Spleen (tissue), 11 donors: ENCODE measurements at regions not wholly inside any gene's neighbourhood (a gene's known extent, or its start where the extent isn't known, plus 50 kb on each side); places are given as distances from the start of the nearest gene placed in this dataset.

ENCODE experiments used
- DNase-seq: peaks from one replicate; pipeline ENCODE4 v3.0.0-alpha.2; 2020
- H3K27ac ChIP-seq, 8 donors: fragments of 200-600 bp; sonication (generic) in 7 of 8; 1 replicate in 4 of 8; 2 replicates in 4 of 8; pipeline versions ENCODE4 v1.5.0 to v1.8.0; 2016 to 2021; ENCODE audit warnings: inconsistent platforms in 4 of 8, mild to moderate bottlenecking in 4 of 8, moderate library complexity in 1 of 8
- H3K27me3 ChIP-seq, 7 donors: fragments of 200-600 bp; sonication (generic) in 6 of 7; replicated peaks in 1 of 7; 1 replicate in 4 of 7; 2 replicates in 3 of 7; pipeline versions ENCODE4 v1.5.0 to v1.8.0; 2016 to 2021; ENCODE audit warnings: inconsistent platforms in 3 of 7, mild to moderate bottlenecking in 1 of 7
- H3K36me3 ChIP-seq, 6 donors: fragments of 200-600 bp; sonication (generic) in 5 of 6; 1 replicate in 4 of 6; 2 replicates in 2 of 6; pipeline versions ENCODE4 v1.5.0 to v1.8.0; 2016 to 2021; ENCODE audit warnings: inconsistent platforms in 2 of 6
- H3K4me1 ChIP-seq, 6 donors: fragments of 200-600 bp; sonication (generic) in 5 of 6; 1 replicate in 3 of 6; 2 replicates in 3 of 6; pipeline versions ENCODE4 v1.5.0 to v1.8.0; 2016 to 2021; ENCODE audit warnings: inconsistent platforms in 3 of 6
- H3K4me3 ChIP-seq, 8 donors: fragments of 200-600 bp; sonication (generic) in 7 of 8; 1 replicate in 4 of 8; 2 replicates in 4 of 8; pipeline versions ENCODE4 v1.5.0 to v1.8.0; 2016 to 2021; ENCODE audit warnings: inconsistent platforms in 4 of 8, mild to moderate bottlenecking in 4 of 8, moderate library complexity in 2 of 8
- H3K9me3 ChIP-seq, 8 donors: fragments of 200-600 bp; sonication (generic) in 7 of 8; 1 replicate in 4 of 8; 2 replicates in 4 of 8; pipeline versions ENCODE4 v1.5.0 to v1.8.0; 2016 to 2021; ENCODE audit warnings: inconsistent platforms in 4 of 8
- POLR2A ChIP-seq, 3 donors: fragments of 450-650 bp; IDR thresholded peaks; one replicate each; pipeline ENCODE4 v1.5.1; 2017; ENCODE audit warnings: antibody characterized with exemption in 3 of 3, mild to moderate bottlenecking in 1 of 3
- POLR2AphosphoS5 ChIP-seq, 3 donors: sonication (generic); formaldehyde crosslinking; IDR thresholded peaks; one replicate each; pipeline ENCODE4 v1.5.1; 2017; ENCODE audit warnings: antibody characterized with exemption in 3 of 3
- WGBS, 5 donors: extraction: QIAGEN DNeasy Blood & Tissue Kit in 3 of 5; methylation state at CpG; one replicate each; pipeline versions ENCODE4 v1.1.5 to v1.1.7; 2013 to 2018; 5-methylcytosine and 5-hydroxymethylcytosine counted together
- intact Hi-C: fragments of 100-400 bp; cut with DNase I; formaldehyde crosslinking; loops from one replicate; pipeline ENCODE4 v1.15.0; 2023; ENCODE audit warnings: low total_unique reads
- TF ChIP-seq, protein P1 (sequence below), 11 experiments: fragments of 200-600 bp in 7 of 11; fragments of 450-650 bp in 4 of 11; sonication (generic) in 4 of 11; IDR thresholded peaks in 8 of 11; conservative IDR thresholded peaks in 3 of 11; 1 replicate in 7 of 11; 2 replicates in 4 of 11; pipeline versions ENCODE4 v1.4.0 to v1.8.0; 2016 to 2021; ENCODE audit warnings: antibody characterized with exemption in 11 of 11, inconsistent platforms in 4 of 11, mild to moderate bottlenecking in 1 of 11
- donor health status: healthy with polysubstance abuse.
- donor health status: DM: no; HTN: no; CAD: no; lungs with moderate emphysema.
- donor health status: DM: no; HTN: no; CAD: no.
- donor health status: Bipolar disorder and iron deficiency.
- donor health status: healthy.
- donor health status: DM: no; HTN: no; CAD: no.
- donor health status: DM: yes; HTN: yes; CAD: no.

DNA sequence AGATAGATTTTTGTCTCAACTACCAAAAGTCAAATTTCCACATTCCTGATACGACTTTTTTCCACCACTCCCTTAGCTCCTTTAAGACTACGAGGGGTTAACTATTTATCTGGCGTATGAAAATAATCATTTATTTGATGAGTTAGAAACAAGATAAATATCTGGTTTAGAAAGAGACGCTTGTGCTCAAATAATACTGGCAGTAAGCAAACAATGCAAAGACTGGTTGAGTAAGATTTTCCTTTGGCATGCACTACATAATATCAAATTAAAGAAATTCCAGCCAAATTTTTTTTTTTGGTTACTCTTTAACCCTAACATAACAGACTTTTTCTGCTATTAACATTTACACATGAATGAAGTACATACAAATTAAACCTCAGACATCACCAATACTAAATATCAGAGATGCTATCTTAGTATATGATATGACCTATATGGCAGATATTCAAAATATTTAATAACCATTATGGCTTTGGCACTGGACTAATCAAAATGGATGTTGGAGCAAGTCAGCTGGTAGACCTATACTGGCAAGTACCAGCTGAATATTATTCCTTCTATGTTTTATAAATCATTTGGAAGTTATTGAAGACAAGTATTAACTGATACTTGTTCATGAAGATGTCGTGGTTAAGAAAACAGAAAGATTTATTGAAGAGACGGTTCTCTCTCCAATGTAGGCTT, 345.3 kb downstream of the TFAP2B start:
- 82 to 89% (median 86%) methylated on average over 6 of the region's 6 CpGs for WGBS, 5 donors
- H3K9me3 ChIP-seq: peaks cover 0 to 20% (median 6%) of the 10 kb centered on the region in 8 donors
- no peak overlapping the region for H3K27ac ChIP-seq
- no peaks in the 10 kb centered on the region for H3K4me1 ChIP-seq
- no peaks in the 10 kb centered on the region for H3K27me3 ChIP-seq
- DNase-seq: no peak
- no peak overlapping the region for H3K4me3 ChIP-seq
- intact Hi-C loops: no loop called here
- no peaks in the 10 kb centered on the region for H3K36me3 ChIP-seq
- TF ChIP-seq POLR2A (IDR thresholded peaks at IDR 0.05) (no peak), POLR2AphosphoS5 (IDR thresholded peaks at IDR 0.05) (no peak)
- TF ChIP-seq, protein P1, sequence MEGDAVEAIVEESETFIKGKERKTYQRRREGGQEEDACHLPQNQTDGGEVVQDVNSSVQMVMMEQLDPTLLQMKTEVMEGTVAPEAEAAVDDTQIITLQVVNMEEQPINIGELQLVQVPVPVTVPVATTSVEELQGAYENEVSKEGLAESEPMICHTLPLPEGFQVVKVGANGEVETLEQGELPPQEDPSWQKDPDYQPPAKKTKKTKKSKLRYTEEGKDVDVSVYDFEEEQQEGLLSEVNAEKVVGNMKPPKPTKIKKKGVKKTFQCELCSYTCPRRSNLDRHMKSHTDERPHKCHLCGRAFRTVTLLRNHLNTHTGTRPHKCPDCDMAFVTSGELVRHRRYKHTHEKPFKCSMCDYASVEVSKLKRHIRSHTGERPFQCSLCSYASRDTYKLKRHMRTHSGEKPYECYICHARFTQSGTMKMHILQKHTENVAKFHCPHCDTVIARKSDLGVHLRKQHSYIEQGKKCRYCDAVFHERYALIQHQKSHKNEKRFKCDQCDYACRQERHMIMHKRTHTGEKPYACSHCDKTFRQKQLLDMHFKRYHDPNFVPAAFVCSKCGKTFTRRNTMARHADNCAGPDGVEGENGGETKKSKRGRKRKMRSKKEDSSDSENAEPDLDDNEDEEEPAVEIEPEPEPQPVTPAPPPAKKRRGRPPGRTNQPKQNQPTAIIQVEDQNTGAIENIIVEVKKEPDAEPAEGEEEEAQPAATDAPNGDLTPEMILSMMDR (IDR thresholded peaks at IDR 0.05 in 8 of 11, conservative IDR thresholded peaks at IDR 0.05 in 3 of 11): no peak

DNA sequence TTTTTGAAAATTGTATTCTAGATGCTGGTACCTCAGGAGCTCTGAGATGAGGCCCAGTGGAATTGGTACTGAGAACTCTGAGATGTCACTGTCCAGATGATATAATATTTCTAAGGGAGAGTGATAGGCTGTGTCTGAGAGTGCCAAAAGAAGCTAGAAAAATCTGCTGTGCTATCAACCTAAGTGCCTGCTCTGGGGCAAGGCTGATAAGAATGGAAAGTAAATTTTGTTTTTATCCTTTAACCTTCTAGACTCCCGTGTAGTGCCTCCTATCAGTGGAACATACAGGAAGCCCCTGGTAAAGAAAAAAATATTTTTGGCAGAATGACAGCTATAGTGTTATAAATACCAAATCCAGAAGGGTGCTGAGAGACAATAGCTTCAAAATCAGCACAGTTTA, 348.2 kb downstream of the TFAP2B start:
- Histone ChIP-seq H3K27ac (no peak overlapping the region), H3K4me1 (no peaks in the 10 kb centered on the region), H3K27me3 (no peaks in the 10 kb centered on the region), H3K4me3 (no peak overlapping the region), H3K36me3 (no peaks in the 10 kb centered on the region), H3K9me3 (peaks cover 0 to 28% (median 14%) of the 10 kb centered on the region in 8 donors)
- WGBS, 5 donors: 9 to 29% (median 11%) methylated on average over 1 of the region's 1 CpG
- intact Hi-C loops: no loop called here
- DNase-seq: no peak
- no peak for TF ChIP-seq POLR2AphosphoS5 (IDR thresholded peaks at IDR 0.05)
- TF ChIP-seq, protein P1 (IDR thresholded peaks at IDR 0.05 in 8 of 11, conservative IDR thresholded peaks at IDR 0.05 in 3 of 11): no peak
- TF ChIP-seq POLR2A (IDR thresholded peaks at IDR 0.05): no peak

DNA sequence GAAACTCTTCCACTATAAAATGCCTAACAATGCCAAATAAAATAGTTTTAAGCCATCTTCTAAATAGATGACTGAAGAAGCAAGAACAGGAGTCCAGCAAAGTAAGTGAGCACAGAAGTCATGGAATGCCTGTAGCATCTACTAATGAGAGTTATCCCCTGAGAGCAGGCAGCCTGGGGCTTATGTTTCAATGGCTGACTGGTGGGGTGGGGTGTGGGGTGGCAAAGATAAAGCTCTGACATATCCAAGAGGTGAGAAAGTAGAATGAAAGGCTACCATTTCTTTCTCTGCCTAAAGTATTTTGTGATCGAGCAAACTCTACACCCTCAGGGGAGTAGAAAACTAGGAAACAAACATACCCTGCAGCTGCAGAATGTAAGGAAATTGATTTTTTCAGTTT, 348.8 kb downstream of the TFAP2B start:
- WGBS, 5 donors: 64 to 81% (median 78%) methylated on average over 1 of the region's 1 CpG
- no peak overlapping the region for H3K27ac ChIP-seq
- peaks cover 0 to 28% (median 14%) of the 10 kb centered on the region in 8 donors for H3K9me3 ChIP-seq
- H3K4me1 ChIP-seq: no peaks in the 10 kb centered on the region
- H3K27me3 ChIP-seq: no peaks in the 10 kb centered on the region
- TF ChIP-seq POLR2A (IDR thresholded peaks at IDR 0.05): no peak
- TF ChIP-seq, protein P1 (IDR thresholded peaks at IDR 0.05 in 8 of 11, conservative IDR thresholded peaks at IDR 0.05 in 3 of 11): no peak
- no peak for TF ChIP-seq POLR2AphosphoS5 (IDR thresholded peaks at IDR 0.05)
- no peak overlapping the region for H3K4me3 ChIP-seq
- H3K36me3 ChIP-seq: no peaks in the 10 kb centered on the region
- intact Hi-C loops: no loop called here
- DNase-seq: no peak

DNA sequence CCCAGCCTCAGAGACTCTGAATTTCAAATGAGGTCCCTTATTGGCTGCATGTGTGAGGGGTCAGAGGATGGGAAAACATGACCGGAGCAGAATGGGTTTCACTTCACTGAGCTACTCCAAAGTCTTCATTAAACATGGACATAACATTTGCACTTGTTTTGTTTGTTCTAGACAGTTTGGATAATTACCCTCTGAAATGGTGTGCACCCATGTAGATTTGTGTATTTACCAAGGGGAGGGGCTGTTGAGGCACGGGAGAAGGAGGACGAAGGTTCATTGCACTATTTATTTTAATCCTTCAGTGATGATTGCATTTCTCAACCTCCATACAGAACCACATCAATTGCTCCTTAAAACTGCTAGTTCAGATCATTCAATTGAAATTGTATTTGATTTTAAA, 364.2 kb downstream of the TFAP2B start:
- no peak for TF ChIP-seq POLR2AphosphoS5 (IDR thresholded peaks at IDR 0.05)
- no peak for TF ChIP-seq POLR2A (IDR thresholded peaks at IDR 0.05)
- TF ChIP-seq, protein P1 (IDR thresholded peaks at IDR 0.05 in 8 of 11, conservative IDR thresholded peaks at IDR 0.05 in 3 of 11): no peak
- no peaks in the 10 kb centered on the region for H3K36me3 ChIP-seq
- H3K27ac ChIP-seq: no peak overlapping the region
- H3K27me3 ChIP-seq: no peaks in the 10 kb centered on the region
- DNase-seq: no peak
- H3K9me3 ChIP-seq: no peaks in the 10 kb centered on the region
- intact Hi-C loops: no loop called here
- 71 to 84% (median 73%) methylated on average over 3 of the region's 3 CpGs for WGBS, 5 donors
- H3K4me1 ChIP-seq: no peaks in the 10 kb centered on the region
- no peak overlapping the region for H3K4me3 ChIP-seq
